Stimulated activated CD4-positive, alpha-beta T cell treated with anti-CD3 and anti-CD28 coated beads, Interleukin-12 subunit alpha, Interleukin-12 subunit beta, amount 100 ng/mL, for 24 hours (primary cell): ENCODE measurements at regions not wholly inside any gene's neighbourhood (a gene's known extent, or its start where the extent isn't known, plus 50 kb on each side); places are given as distances from the start of the nearest gene placed in this dataset.

Source experiments
- DNase-seq, 2 experiments: peaks; one replicate each; pipeline ENCODE4 v3.0.0-alpha.2; 2020; ENCODE audit warnings: low read depth in 2 of 2

- DNase-seq, result peak in 1 of 2 experiments; percentile 49
These were observed 50.6 kb upstream of the UQCRFS1 start for GRCh38 chr19:29263305-29264135.

GRCh38 chr19:29264897-29265296, 51.9 kb upstream of the UQCRFS1 start:
- DNase-seq, result no peak

- DNase-seq, result no peak
These were observed 52.5 kb upstream of the UQCRFS1 start for GRCh38 chr19:29265436-29265835.

GRCh38 chr19:29266001-29266400, 53.0 kb upstream of the UQCRFS1 start:
- no peak for DNase-seq

- DNase-seq, result no peak
These were observed 53.7 kb upstream of the UQCRFS1 start for GRCh38 chr19:29266603-29267002.

GRCh38 chr19:29267701-29268100, 54.8 kb upstream of the UQCRFS1 start:
- DNase-seq, result no peak

GRCh38 chr19:29268103-29268502, 55.2 kb upstream of the UQCRFS1 start:
- DNase-seq, result no peak

- no peak for DNase-seq
These were observed 55.9 kb upstream of the UQCRFS1 start for GRCh38 chr19:29268721-29269393.

- DNase-seq, result no peak
These were observed 56.7 kb upstream of the UQCRFS1 start for GRCh38 chr19:29269641-29270040.

GRCh38 chr19:29271341-29271740, 58.4 kb upstream of the UQCRFS1 start:
- no peak for DNase-seq

GRCh38 chr19:29271911-29272310, 59.0 kb upstream of the UQCRFS1 start:
- no peak for DNase-seq

GRCh38 chr19:29273000-29273640, 60.2 kb upstream of the UQCRFS1 start:
- DNase-seq, result no peak

GRCh38 chr19:29275266-29275665, 62.3 kb upstream of the UQCRFS1 start:
- no peak for DNase-seq

- peak in 1 of 2 experiments; percentile 31 for DNase-seq
These were observed 64.2 kb upstream of the UQCRFS1 start for GRCh38 chr19:29277102-29277501.

GRCh38 chr19:29278716-29279115, 65.8 kb upstream of the UQCRFS1 start:
- no peak for DNase-seq

- DNase-seq, result no peak
These were observed 70.4 kb upstream of the UQCRFS1 start for GRCh38 chr19:29283366-29283765.

GRCh38 chr19:29285187-29285687, 72.3 kb upstream of the UQCRFS1 start:
- no peak for DNase-seq

GRCh38 chr19:29285878-29286277, 72.9 kb upstream of the UQCRFS1 start:
- no peak for DNase-seq

- DNase-seq, result no peak
These were observed 74.1 kb upstream of the UQCRFS1 start for GRCh38 chr19:29287061-29287460.

GRCh38 chr19:29288256-29288655, 75.3 kb upstream of the UQCRFS1 start:
- no peak for DNase-seq

- DNase-seq, result no peak
These were observed 76.1 kb upstream of the UQCRFS1 start for GRCh38 chr19:29289020-29289419.

GRCh38 chr19:29290853-29291252, 77.9 kb upstream of the UQCRFS1 start:
- DNase-seq, result no peak

- DNase-seq, result no peak
These were observed 79.2 kb upstream of the UQCRFS1 start for GRCh38 chr19:29292153-29292552.
